PC-9 (cell line): ENCODE measurements at regions not wholly inside any gene's neighbourhood (a gene's known extent, or its start where the extent isn't known, plus 50 kb on each side); places are given as distances from the start of the nearest gene placed in this dataset.

Experiments used
- EZH2 ChIP-seq: fragments of 200-600 bp; sonication (generic); IDR thresholded peaks from 2 replicates; pipeline ENCODE4 v1.8.0; 2017; ENCODE audit warnings: antibody characterized with exemption, low read depth
- TF ChIP-seq, protein P1 (sequence below): fragments of 200-600 bp; sonication (generic); conservative IDR thresholded peaks from 2 replicates; pipeline ENCODE4 v1.6.1; 2017; ENCODE audit warnings: mixed run types, antibody characterized with exemption, mild to moderate bottlenecking, moderate library complexity

DNA sequence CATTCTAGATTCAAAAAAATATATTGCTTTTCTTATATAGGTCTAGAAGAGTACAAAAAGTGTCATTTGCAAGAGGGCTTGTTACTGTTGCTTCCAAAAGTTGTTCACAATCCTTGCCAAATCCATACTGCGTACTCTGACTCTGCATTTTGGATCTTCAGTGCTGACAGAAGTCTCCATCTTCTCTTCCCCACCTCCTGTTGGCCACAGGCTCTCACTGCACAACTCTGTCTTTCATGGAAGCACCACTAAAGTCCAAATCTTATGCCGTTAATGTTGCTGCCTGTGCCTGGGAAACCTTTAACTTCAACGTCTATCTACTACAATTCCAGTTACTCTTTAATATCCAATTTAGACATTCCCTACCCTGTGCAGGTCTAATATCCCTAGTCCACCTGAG lies 419.9 kb downstream of the NR2F2 start:
- TF ChIP-seq, protein P1, sequence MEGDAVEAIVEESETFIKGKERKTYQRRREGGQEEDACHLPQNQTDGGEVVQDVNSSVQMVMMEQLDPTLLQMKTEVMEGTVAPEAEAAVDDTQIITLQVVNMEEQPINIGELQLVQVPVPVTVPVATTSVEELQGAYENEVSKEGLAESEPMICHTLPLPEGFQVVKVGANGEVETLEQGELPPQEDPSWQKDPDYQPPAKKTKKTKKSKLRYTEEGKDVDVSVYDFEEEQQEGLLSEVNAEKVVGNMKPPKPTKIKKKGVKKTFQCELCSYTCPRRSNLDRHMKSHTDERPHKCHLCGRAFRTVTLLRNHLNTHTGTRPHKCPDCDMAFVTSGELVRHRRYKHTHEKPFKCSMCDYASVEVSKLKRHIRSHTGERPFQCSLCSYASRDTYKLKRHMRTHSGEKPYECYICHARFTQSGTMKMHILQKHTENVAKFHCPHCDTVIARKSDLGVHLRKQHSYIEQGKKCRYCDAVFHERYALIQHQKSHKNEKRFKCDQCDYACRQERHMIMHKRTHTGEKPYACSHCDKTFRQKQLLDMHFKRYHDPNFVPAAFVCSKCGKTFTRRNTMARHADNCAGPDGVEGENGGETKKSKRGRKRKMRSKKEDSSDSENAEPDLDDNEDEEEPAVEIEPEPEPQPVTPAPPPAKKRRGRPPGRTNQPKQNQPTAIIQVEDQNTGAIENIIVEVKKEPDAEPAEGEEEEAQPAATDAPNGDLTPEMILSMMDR: no peak
- no peak for TF ChIP-seq EZH2
